PC-3 (cell line): ENCODE measurements at regions not wholly inside any gene's neighbourhood (a gene's known extent, or its start where the extent isn't known, plus 50 kb on each side); places are given as distances from the start of the nearest gene placed in this dataset.

Experiments
- ATAC-seq: fragments of 200-7000 bp; cut with Tn5 transposase; 2 replicates; pipeline ENCODE4 v1.9.1; 2020; ENCODE audit warnings: mild to moderate bottlenecking, moderate library complexity
- BruUV-seq: library from RNA; stranded (reverse); fragments of 400-500 nt; replicated peaks from 2 replicates; lab custom pipeline; 2021; lab: Mats Ljungman, UMichigan
- CTCF ChIA-PET: fragments of 300-600 bp; sonication (Branson Sonifier 250); formaldehyde crosslinking; loops from one replicate; lab custom pipeline; 2022; ENCODE audit warnings: antibody characterized with exemption; lab: Charles Lee
- POLR2A ChIA-PET: fragments of 300-600 bp; sonication (Branson Sonifier 250); formaldehyde crosslinking; loops from one replicate; lab custom pipeline; 2022; ENCODE audit warnings: antibody characterized with exemption; ENCODE audit not compliant: unreplicated experiment; lab: Charles Lee
- DNase-seq: peaks from one replicate; pipeline ENCODE4 v3.0.0-alpha.2; 2015
- H2AFZ ChIP-seq: fragments of 300-600 bp; sonication (generic); 2 replicates; pipeline ENCODE4 v1.6.0; 2016; ENCODE audit warnings: antibody characterized with exemption, low read length
- H3F3A ChIP-seq: fragments of 300-600 bp; sonication (generic); one replicate; pipeline ENCODE4 v1.6.0; 2017; ENCODE audit warnings: antibody characterized with exemption, low read length, control low read depth, mild to moderate bottlenecking; ENCODE audit not compliant: unreplicated experiment
- H3K27ac ChIP-seq: fragments of 300-600 bp; sonication (generic); 2 replicates; pipeline ENCODE4 v1.5.1; 2016; ENCODE audit warnings: mild to moderate bottlenecking, low read length
- H3K27me3 ChIP-seq: fragments of 300-600 bp; sonication (generic); 2 replicates; pipeline ENCODE4 v1.6.1; 2016; ENCODE audit warnings: low read length, mixed read lengths
- H3K36me3 ChIP-seq: fragments of 300-600 bp; sonication (generic); 2 replicates; pipeline ENCODE4 v1.6.1; 2016; ENCODE audit warnings: low read depth, mixed run types, low read length, mixed read lengths
- H3K4me1 ChIP-seq: fragments of 300-600 bp; sonication (generic); 2 replicates; pipeline ENCODE4 v1.5.1; 2016; ENCODE audit warnings: low read length; ENCODE audit not compliant: insufficient read depth
- H3K4me2 ChIP-seq: fragments of 300-600 bp; sonication (generic); 2 replicates; pipeline ENCODE4 v1.6.0; 2016; ENCODE audit warnings: low read length
- H3K4me3 ChIP-seq: fragments of 300-600 bp; sonication (generic); 2 replicates; pipeline ENCODE4 v1.5.1; 2016; ENCODE audit warnings: mild to moderate bottlenecking, low read length, mixed read lengths
- H3K79me2 ChIP-seq: fragments of 300-600 bp; sonication (generic); 2 replicates; pipeline ENCODE4 v1.6.1; 2017; ENCODE audit warnings: low read length, mixed read lengths
- H3K9ac ChIP-seq: fragments of 300-600 bp; sonication (generic); 2 replicates; pipeline ENCODE4 v1.6.0; 2016; ENCODE audit warnings: mild to moderate bottlenecking, low read length
- H3K9me2 ChIP-seq: fragments of 300-600 bp; sonication (generic); replicated peaks from 2 replicates; pipeline ENCODE4 v1.6.1; 2016; ENCODE audit warnings: mixed run types, low read length, mixed read lengths
- H3K9me3 ChIP-seq: fragments of 300-600 bp; sonication (generic); 2 replicates; pipeline ENCODE4 v1.6.1; 2016; ENCODE audit warnings: low read length, mixed read lengths
- H4K20me1 ChIP-seq: fragments of 300-600 bp; sonication (generic); 2 replicates; pipeline ENCODE4 v1.6.1; 2016; ENCODE audit warnings: low read length, mixed read lengths
- CTCF ChIP-seq: fragments of 300-600 bp; sonication (generic); conservative IDR thresholded peaks from 2 replicates; pipeline ENCODE4 v1.5.1; 2017; ENCODE audit warnings: antibody characterized with exemption, low read depth, mild to moderate bottlenecking, low read length
- EZH2 ChIP-seq: fragments of 300-600 bp; sonication (generic); IDR thresholded peaks from one replicate; pipeline ENCODE4 v1.6.1; 2017; ENCODE audit warnings: antibody characterized with exemption, mild to moderate bottlenecking, low read length; ENCODE audit not compliant: unreplicated experiment
- EZH2phosphoT487 ChIP-seq: fragments of 300-600 bp; sonication (generic); IDR thresholded peaks from 2 replicates; pipeline ENCODE4 v1.6.1; 2018; ENCODE audit warnings: mild to moderate bottlenecking, antibody characterized with exemption, low read length, borderline replicate concordance
- intact Hi-C: fragments of 100-400 bp; cut with micrococcal nuclease; formaldehyde crosslinking; loops from 2 replicates; pipeline ENCODE4 v1.9.0; 2023

GRCh38 chr15:100770661-100771584 lies 108.7 kb upstream of the ALDH1A3 start:
- no peaks in the 10 kb centered on the region for H4K20me1 ChIP-seq
- TF ChIP-seq EZH2, result no peak
- TF ChIP-seq CTCF, result no peak
- TF ChIP-seq EZH2phosphoT487, result no peak
- no peaks in the 10 kb centered on the region for H3K36me3 ChIP-seq
- POLR2A ChIA-PET, result no interaction called here
- H3K4me3 ChIP-seq, result no peak overlapping the region
- no peaks in the 10 kb centered on the region for H3F3A ChIP-seq
- no peak overlapping the region for H3K9ac ChIP-seq
- no TSS peak for BruUV-seq
- CTCF ChIA-PET, result no interaction called here
- no peaks in the 10 kb centered on the region for H3K4me1 ChIP-seq
- no peaks in the 10 kb centered on the region for H3K9me2 ChIP-seq
- no peak for ATAC-seq
- H3K79me2 ChIP-seq, result no peaks in the 10 kb centered on the region
- H2AFZ ChIP-seq, result no peak overlapping the region
- no peaks in the 10 kb centered on the region for H3K9me3 ChIP-seq
- no peak for DNase-seq
- intact Hi-C loops, result no loop called here
- no peak overlapping the region for H3K27ac ChIP-seq
- no peak overlapping the region for H3K4me2 ChIP-seq
- H3K27me3 ChIP-seq, result no peaks in the 10 kb centered on the region

GRCh38 chr15:100771746-100772145 lies 107.9 kb upstream of the ALDH1A3 start:
- no peaks in the 10 kb centered on the region for H3K79me2 ChIP-seq
- H3K4me3 ChIP-seq, result no peak overlapping the region
- intact Hi-C loops, result no loop called here
- DNase-seq, result no peak
- H3K4me2 ChIP-seq, result no peak overlapping the region
- H3K9ac ChIP-seq, result no peak overlapping the region
- CTCF ChIA-PET, result no interaction called here
- H2AFZ ChIP-seq, result no peak overlapping the region
- H4K20me1 ChIP-seq, result no peaks in the 10 kb centered on the region
- H3K36me3 ChIP-seq, result no peaks in the 10 kb centered on the region
- no peaks in the 10 kb centered on the region for H3K4me1 ChIP-seq
- no peak overlapping the region for H3K27ac ChIP-seq
- no peaks in the 10 kb centered on the region for H3F3A ChIP-seq
- BruUV-seq, result no TSS peak
- H3K9me3 ChIP-seq, result no peaks in the 10 kb centered on the region
- POLR2A ChIA-PET, result no interaction called here
- ATAC-seq, result no peak
- no peak for TF ChIP-seq EZH2
- no peak for TF ChIP-seq EZH2phosphoT487
- TF ChIP-seq CTCF, result no peak
- no peaks in the 10 kb centered on the region for H3K27me3 ChIP-seq
- H3K9me2 ChIP-seq, result no peaks in the 10 kb centered on the region

- Histone ChIP-seq H3K4me2 (no peak overlapping the region), H3K27me3 (no peaks in the 10 kb centered on the region), H3K9ac (no peak overlapping the region), H3K36me3 (no peaks in the 10 kb centered on the region), H3K79me2 (no peaks in the 10 kb centered on the region), H4K20me1 (no peaks in the 10 kb centered on the region), H3K9me3 (no peaks in the 10 kb centered on the region), H2AFZ (no peak overlapping the region), H3K4me1 (no peaks in the 10 kb centered on the region), H3K9me2 (no peaks in the 10 kb centered on the region), H3K4me3 (no peak overlapping the region), H3K27ac (no peak overlapping the region), H3F3A (no peaks in the 10 kb centered on the region)
- CTCF ChIA-PET, result no interaction called here
- TF ChIP-seq CTCF (no peak), EZH2 (no peak), EZH2phosphoT487 (no peak)
- intact Hi-C loops, result no loop called here
- no TSS peak for BruUV-seq
- DNase-seq, result no peak
- POLR2A ChIA-PET, result interaction anchor here (0.5 kb wide), 1 partner anchor 18 kb away, joined by 4 read pairs; no protein-coding TSS in a partner anchor
- no peak for ATAC-seq
Measured at GRCh38 chr15:100772478-100772877, 107.2 kb upstream of the ALDH1A3 start.
